RCC 7860 (cell line): ENCODE measurements at regions not wholly inside any gene's neighbourhood (a gene's known extent, or its start where the extent isn't known, plus 50 kb on each side); places are given as distances from the start of the nearest gene placed in this dataset.

Experiments used
- DNase-seq: peaks from one replicate; pipeline ENCODE4 v3.0.0-alpha.2; 2015; ENCODE audit warnings: low spot score
- FAIRE-seq: peaks from 2 replicates; lab custom pipeline; 2012; peaks lifted over from hg19 to GRCh38; lab: Jason Lieb, UNC

GRCh38 chr16:86104537-86105048 is 205.6 kb downstream of the IRF8 start:
- FAIRE-seq: no peak

GRCh38 chr16:86107215-86107825 is 208.4 kb downstream of the IRF8 start:
- no peak for DNase-seq
- no peak for FAIRE-seq

More at GRCh38 chr16:86104537-86105048, 205.6 kb downstream of the IRF8 start:
- DNase-seq: no peak

GRCh38 chr16:86108062-86108461 is 209.1 kb downstream of the IRF8 start:
- DNase-seq: no peak
- FAIRE-seq: no peak

GRCh38 chr16:86110134-86110533 is 211.2 kb downstream of the IRF8 start:
- no peak for FAIRE-seq

GRCh38 chr16:86110726-86111125 is 211.8 kb downstream of the IRF8 start:
- no peak for DNase-seq
- no peak for FAIRE-seq

More at GRCh38 chr16:86110134-86110533, 211.2 kb downstream of the IRF8 start:
- DNase-seq: no peak

GRCh38 chr16:86112178-86112577 is 213.2 kb downstream of the IRF8 start:
- FAIRE-seq: no peak
- DNase-seq: no peak

- DNase-seq (no peak), FAIRE-seq (no peak)
Observed at GRCh38 chr16:86117235-86117634, 218.3 kb downstream of the IRF8 start.

- DNase-seq (no peak), FAIRE-seq (no peak)
Observed at GRCh38 chr16:86117756-86118155, 218.8 kb downstream of the IRF8 start.

- no peak for DNase-seq
- FAIRE-seq: no peak
Observed at GRCh38 chr16:86118467-86119307, 219.7 kb downstream of the IRF8 start.

- FAIRE-seq (no peak), DNase-seq (no peak)
Observed at GRCh38 chr16:86120201-86121192, 221.5 kb downstream of the IRF8 start.

GRCh38 chr16:86121374-86122010 is 222.5 kb downstream of the IRF8 start:
- no peak for DNase-seq

GRCh38 chr16:86122681-86123342 is 223.8 kb downstream of the IRF8 start:
- no peak for FAIRE-seq

More at GRCh38 chr16:86121374-86122010, 222.5 kb downstream of the IRF8 start:
- no peak for FAIRE-seq

GRCh38 chr16:86124321-86124720 is 225.4 kb downstream of the IRF8 start:
- no peak for FAIRE-seq
- DNase-seq: no peak

More at GRCh38 chr16:86122681-86123342, 223.8 kb downstream of the IRF8 start:
- no peak for DNase-seq

GRCh38 chr16:86126891-86127290 is 227.9 kb downstream of the IRF8 start:
- FAIRE-seq: no peak
- DNase-seq: no peak

- DNase-seq (no peak), FAIRE-seq (no peak)
Observed at GRCh38 chr16:86127366-86127765, 228.4 kb downstream of the IRF8 start.

GRCh38 chr16:86128246-86128645 is 229.3 kb downstream of the IRF8 start:
- no peak for DNase-seq
- FAIRE-seq: no peak

GRCh38 chr16:86129541-86129940 is 230.6 kb downstream of the IRF8 start:
- no peak for FAIRE-seq
- DNase-seq: no peak

GRCh38 chr16:86133377-86133776 is 234.4 kb downstream of the IRF8 start:
- FAIRE-seq (no peak), DNase-seq (no peak)

GRCh38 chr16:86133847-86134375 is 234.9 kb downstream of the IRF8 start:
- no peak for FAIRE-seq
- no peak for DNase-seq
